Fibroblast of the conjunctiva (primary cell): ENCODE measurements at regions not wholly inside any gene's neighbourhood (a gene's known extent, or its start where the extent isn't known, plus 50 kb on each side); places are given as distances from the start of the nearest gene placed in this dataset.
A peak's percentile ranks its signal among the peaks of the same experiment; 100 is the strongest.

Source experiments
- DNase-seq: peaks from one replicate; pipeline ENCODE4 v3.0.0-alpha.2; 2010; ENCODE audit warnings: low read depth

DNA sequence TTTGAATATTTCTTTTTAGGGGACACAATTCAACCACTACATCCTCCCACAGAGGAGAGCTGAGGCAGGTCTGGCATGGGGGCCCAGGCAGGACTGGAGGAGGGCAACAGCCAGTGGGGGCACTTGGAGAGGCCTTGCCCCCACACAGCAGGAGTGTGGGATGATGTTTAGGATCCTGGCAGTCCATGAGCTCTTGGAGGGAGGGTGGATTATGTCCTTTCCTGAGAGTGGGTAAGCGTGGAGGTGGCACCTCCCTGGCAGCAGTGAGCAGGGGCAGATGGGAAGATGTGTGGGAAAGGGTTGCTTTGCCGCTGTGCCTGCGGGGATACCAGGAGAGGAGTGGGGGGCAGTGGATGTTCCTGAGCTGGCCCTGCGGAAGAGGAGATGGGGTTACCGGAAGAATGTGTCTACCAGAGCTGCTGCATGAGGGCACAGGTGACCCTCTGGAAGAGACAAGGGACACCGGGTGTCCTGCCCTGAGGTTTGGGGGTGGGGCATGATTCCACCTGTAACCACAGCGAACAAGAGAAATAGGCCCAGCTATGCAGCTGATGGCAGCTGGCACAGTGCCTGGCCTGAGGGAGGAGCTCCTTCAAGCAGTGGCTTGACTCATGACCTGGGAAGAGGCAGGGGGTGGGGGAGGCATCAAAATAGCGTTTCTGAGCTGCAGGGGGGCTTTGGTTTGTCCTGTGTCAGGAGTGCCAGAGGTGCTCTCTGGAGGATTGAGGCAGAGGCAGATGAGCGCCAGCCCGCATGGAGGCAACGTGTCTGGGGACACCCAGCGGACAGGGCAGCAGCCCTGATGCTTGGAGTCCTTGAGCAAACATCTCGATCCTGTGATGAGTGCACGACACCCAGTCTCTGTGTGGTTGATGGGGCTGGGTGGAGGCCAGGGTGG lies 123.9 kb upstream of the TMPRSS2 start:
- DNase-seq, result no peak

GRCh38 chr21:41630917-41631316 lies 123.0 kb upstream of the TMPRSS2 start:
- DNase-seq, result no peak

GRCh38 chr21:41630249-41630648 lies 122.3 kb upstream of the TMPRSS2 start:
- DNase-seq, result peak; percentile 86

GRCh38 chr21:41628256-41628655 lies 120.3 kb upstream of the TMPRSS2 start:
- DNase-seq, result no peak

DNA sequence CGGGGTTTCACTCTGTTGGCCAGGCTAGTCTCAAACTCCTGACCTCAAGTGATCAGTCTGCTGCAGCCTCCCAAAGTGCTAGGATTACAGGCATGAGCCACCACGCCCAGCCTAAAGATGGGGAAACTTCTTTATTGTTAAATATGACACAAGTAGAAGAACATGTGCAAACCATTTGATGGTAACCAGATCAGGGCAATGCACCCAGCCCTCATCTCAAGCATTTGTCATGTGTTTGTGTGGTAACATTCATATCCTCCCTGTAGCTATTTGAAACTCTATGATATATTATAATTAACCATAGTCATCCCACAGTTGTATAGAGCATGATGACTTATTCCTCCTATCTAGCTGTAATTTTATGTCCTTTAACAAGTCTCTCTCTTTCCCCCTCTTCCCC lies 119.5 kb upstream of the TMPRSS2 start:
- no peak for DNase-seq

DNA sequence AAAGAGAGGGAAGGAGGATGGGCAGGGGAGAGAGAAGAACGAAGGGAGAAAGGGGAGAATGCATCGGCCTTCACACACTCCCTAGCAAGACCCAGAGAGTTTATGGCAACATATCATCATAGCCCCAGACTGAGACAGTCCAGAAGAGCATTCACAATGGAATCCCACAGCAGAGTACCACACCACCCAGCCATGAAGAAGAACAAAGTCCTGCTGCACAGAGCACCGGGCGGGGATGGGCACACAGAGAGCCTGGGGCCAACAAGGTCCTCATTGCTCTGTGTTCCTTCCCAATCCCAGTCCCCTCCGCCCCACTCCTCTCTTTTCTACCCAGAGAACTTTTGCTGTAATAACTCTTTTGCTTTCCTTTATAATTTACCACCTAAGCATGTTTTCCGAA lies 118.1 kb upstream of the TMPRSS2 start:
- no peak for DNase-seq

DNA sequence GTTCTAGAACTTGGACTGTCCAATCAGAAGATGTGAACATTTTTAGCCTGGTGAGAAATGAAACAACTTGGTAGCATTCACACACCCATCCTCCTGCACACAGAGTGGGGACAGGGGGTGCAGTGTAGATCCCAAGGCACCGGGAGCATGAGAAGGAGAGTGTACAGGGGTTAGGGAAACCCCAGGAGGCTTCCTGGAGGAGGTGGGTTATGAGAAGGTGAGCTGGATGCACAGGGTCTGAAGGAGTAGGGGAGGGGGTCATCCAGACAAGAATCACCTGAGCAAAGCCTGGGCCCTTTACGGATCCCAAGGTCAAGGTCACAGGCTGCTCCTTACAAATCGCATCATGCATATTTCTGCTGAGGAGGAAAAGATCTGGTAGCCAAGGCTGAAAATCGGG lies 117.5 kb upstream of the TMPRSS2 start:
- DNase-seq, result no peak

DNA sequence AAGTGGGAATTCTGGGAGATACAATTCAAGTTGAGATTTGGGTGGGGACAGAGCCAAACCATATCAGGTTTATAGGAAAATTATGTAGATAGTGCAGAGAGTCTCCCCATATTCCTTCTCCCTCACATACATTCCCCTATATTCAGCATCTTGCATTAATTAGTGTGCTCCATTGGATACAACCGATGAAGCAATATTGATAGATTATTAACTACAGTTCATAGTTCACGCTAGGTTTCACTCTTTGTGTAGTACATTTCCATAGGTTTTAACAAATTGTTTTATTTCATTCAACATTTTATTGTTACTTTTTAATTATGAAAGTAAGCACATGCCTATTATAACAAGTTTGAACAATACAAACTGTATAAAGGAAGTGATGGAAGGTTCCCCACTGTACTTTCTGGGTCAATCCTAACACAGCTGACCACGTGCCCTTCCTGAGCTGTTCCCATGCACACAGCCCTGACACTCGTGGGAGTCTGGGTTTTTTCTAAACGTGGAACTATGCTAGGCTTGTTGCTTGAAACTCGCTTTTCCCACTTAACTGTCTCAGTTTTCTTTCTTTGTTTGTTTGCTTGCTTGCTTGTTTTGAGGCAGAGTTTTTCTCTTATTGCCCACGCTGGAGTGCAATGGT lies 116.8 kb upstream of the TMPRSS2 start:
- no peak for DNase-seq

DNA sequence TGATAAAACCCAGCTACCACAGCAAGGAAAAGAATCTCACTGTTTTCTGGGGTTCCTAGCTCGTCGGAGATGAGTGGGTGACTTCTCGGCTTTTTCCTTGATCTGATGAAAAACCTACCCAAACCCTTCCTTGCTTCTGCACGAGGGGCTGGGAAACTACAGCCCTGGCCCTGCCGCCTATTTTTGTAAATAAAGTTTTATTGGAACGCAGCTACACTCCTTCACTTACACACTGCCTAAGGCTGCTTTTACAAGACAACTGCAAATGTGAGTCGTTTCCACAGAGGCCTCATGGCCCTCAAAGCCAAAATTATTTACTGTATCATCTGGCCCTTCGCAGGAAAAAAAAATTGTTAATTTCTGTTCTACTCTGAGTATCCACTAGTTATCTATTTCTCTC lies 116.0 kb upstream of the TMPRSS2 start:
- no peak for DNase-seq

GRCh38 chr21:41622831-41623548 lies 115.0 kb upstream of the TMPRSS2 start:
- DNase-seq, result no peak

GRCh38 chr21:41622201-41622600 lies 114.2 kb upstream of the TMPRSS2 start:
- DNase-seq, result no peak

DNA sequence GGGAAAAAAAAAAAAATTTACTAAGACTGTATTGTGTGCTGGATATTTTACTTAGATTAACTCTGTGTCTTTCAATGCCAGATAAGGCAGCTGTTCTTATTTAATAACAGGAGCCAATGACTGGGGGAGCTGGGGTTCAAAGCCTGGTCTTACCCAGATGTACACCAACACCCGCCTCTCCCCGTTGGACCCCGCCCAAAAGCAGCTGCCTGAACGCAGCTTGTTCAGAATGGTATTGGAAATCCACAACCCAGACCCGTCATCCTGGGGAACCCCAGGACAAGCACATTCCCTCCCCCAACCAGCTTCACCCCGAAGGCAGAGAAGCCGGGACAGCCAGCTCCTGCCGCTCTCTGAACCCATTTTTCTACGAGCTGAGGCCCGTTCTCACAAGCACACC lies 113.6 kb upstream of the TMPRSS2 start:
- DNase-seq, result peak; percentile 54

- DNase-seq, result no peak
Measured at GRCh38 chr21:41620982-41621381, 113.0 kb upstream of the TMPRSS2 start.

DNA sequence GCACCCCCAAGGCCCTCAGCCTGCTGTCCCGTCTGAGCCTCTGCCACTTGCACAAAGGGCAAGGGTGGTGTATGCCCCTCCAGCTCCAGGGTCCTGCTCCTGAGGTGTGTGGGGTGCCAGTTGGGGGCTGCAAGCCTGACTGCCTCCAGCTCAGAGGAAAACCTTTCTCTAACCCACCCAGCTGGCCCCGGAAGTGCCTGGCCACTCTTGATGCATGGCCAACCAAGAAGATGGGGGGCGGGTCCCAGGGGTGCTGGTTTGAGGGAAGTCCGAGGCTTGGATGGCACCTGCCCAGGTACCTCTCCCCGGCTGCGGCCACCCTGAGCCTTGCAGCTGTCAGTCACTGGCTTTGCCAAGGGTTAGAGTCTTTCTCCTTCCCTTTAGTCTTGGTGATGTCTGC lies 112.6 kb upstream of the TMPRSS2 start:
- no peak for DNase-seq

- no peak for DNase-seq
Measured at GRCh38 chr21:41616031-41616591, 108.2 kb upstream of the TMPRSS2 start.

GRCh38 chr21:41615613-41616012 lies 107.7 kb upstream of the TMPRSS2 start:
- peak; percentile 97 for DNase-seq

GRCh38 chr21:41614511-41614910 lies 106.6 kb upstream of the TMPRSS2 start:
- DNase-seq, result no peak

GRCh38 chr21:41613533-41613909 lies 105.6 kb upstream of the TMPRSS2 start:
- DNase-seq, result no peak

DNA sequence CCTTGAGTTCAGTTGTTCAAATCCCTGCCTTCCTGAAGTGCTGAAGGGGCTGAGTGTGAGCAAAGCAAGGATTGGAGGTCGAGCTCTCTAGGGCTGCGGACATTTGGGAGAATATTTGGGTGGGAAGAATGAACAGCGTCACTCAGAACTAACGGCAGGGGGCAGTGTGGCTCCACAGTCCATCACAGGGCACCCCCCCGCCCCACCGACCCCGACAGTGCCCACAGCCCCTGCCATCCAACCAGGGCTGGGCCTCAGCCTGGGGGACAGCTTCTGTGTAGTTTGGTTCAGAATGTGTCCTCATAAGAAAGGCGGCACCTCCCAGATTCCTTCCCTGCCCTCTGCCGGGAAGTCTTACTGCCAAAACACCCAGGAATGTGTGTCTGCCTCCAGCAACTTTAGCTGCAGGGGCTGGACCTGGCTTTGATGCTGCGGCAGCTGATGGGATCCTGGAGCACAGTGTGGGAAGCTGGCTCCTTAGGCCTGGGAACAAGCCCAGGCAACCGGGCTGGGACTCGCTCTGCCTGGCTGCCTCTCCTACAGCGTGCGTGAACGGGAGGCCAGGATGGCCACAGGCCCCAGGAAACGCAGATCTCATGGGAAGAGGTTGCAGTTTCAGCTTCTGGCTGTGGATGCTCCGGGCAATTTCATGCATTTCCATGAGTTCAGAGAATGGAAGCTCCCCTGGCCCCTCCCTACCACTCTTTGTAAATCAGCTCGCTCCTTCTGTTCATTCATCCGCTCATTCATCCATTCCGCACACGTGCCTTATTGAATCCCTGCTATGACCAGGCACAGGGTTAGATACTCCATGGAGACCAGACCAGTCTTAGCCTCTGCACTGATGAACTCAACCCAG lies 104.9 kb upstream of the TMPRSS2 start:
- peak; percentile 84 for DNase-seq

DNA sequence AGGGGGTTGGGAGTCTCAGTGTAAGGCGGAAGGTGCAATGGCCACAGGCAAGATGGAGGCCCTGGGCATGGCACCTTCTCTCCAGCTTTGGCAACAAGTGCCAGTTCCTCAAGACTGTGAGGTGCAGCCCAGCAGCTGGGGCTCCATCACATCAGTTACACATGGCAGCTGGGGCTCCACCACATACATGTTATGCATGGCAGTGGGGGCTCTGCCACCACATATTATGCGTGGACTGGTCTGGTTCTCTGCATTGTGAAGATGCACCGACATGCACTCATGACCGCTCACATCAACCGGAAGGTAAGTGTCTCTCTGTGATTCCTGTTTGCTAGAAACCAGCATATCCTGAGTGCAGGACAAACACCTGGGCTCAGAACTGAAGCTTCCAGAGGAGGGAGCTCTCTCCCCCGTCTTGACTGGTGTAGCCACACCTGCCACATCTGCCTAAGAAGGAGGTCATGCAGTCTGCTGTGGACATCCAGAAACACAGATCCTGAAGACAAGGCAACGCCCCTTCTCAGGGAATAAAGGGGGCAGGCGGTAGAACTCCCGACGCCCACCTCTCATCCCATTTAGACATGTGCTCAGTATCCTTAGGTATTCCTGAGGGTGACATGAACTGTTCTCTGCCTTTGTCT lies 104.1 kb upstream of the TMPRSS2 start:
- no peak for DNase-seq

- DNase-seq, result no peak
Measured at GRCh38 chr21:41611441-41611840, 103.5 kb upstream of the TMPRSS2 start.
